Transverse colon (tissue), 4 donors: ENCODE measurements at regions not wholly inside any gene's neighbourhood (a gene's known extent, or its start where the extent isn't known, plus 50 kb on each side); places are given as distances from the start of the nearest gene placed in this dataset.

Experiments
- EP300 ChIP-seq: sonication (generic); formaldehyde crosslinking; IDR thresholded peaks from one replicate; pipeline ENCODE4 v1.6.1; 2017; ENCODE audit warnings: antibody characterized with exemption, low read depth
- POLR2A ChIP-seq: fragments of 450-650 bp; IDR thresholded peaks from one replicate; pipeline ENCODE4 v1.6.1; 2016; ENCODE audit warnings: antibody characterized with exemption, mild to moderate bottlenecking, moderate library complexity
- POLR2AphosphoS5 ChIP-seq, 3 donors: sonication (generic); formaldehyde crosslinking; IDR thresholded peaks; one replicate each; pipeline ENCODE4 v1.6.1; 2016; ENCODE audit warnings: antibody characterized with exemption in 3 of 3
- TF ChIP-seq, protein P1 (sequence below), 5 experiments: fragments of 200-600 bp in 3 of 5; fragments of 450-650 bp in 2 of 5; sonication (generic) in 3 of 5; IDR thresholded peaks; 1 replicate in 2 of 5; 2 replicates in 3 of 5; pipeline ENCODE4 v1.5.1; 2016 to 2017; ENCODE audit warnings: antibody characterized with exemption in 5 of 5, inconsistent platforms in 3 of 5, mild to moderate bottlenecking in 2 of 5, moderate library complexity in 1 of 5

DNA sequence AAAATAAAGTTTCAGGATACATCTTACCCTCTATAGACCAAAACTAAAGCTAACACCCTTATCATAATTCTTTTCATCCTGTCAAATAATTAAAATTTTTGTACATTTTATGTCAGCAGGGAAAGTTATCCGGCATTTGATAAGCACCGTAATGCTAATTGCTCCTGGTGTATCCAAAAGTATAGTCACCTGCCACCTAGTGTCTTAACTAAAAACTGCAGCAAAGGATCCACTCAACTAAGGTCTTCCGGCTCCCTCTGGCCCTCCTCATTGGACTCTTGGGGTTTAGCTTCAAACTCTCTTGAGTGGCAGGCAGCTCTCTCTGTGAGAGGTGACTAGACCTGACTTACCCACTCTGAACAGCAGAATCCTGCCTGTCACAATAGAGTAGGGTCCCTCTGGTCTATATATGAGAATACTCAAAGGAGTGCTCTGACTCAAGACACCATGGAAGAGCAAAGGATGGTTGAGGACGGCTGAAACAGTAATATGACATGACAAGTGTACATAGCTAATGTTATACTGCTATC, 60.4 kb upstream of the CAST start:
- TF ChIP-seq, protein P1, sequence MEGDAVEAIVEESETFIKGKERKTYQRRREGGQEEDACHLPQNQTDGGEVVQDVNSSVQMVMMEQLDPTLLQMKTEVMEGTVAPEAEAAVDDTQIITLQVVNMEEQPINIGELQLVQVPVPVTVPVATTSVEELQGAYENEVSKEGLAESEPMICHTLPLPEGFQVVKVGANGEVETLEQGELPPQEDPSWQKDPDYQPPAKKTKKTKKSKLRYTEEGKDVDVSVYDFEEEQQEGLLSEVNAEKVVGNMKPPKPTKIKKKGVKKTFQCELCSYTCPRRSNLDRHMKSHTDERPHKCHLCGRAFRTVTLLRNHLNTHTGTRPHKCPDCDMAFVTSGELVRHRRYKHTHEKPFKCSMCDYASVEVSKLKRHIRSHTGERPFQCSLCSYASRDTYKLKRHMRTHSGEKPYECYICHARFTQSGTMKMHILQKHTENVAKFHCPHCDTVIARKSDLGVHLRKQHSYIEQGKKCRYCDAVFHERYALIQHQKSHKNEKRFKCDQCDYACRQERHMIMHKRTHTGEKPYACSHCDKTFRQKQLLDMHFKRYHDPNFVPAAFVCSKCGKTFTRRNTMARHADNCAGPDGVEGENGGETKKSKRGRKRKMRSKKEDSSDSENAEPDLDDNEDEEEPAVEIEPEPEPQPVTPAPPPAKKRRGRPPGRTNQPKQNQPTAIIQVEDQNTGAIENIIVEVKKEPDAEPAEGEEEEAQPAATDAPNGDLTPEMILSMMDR (IDR thresholded peaks at IDR 0.05), result peak; percentile 77 to 86 (median 83)
- no peak for TF ChIP-seq POLR2A
- no peak for TF ChIP-seq POLR2AphosphoS5 (IDR thresholded peaks at IDR 0.05)
- no peak for TF ChIP-seq EP300
